ENCODE measurements at regions not wholly inside any gene's neighbourhood (a gene's known extent, or its start where the extent isn't known, plus 50 kb on each side); places are given as distances from the start of the nearest gene placed in this dataset.

DNA sequence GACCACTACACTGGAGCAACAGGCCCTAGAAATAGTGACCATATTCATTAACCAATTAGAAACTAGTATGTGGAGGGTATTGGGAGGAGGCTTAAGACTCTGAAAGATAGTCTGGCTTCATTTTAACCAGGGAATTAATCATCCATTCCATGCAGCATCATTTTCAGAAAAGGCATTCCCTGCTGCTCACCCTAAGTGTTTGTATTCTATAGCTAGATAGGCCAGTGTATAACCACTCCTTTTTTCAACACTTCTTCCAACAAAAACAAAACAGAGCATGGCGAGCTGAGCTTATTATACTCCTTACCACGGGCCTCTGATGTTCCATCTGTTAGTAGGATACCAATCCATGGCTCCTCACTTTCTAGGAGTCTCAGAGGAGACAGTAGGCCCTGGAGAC lies 112.0 kb upstream of the PKDCC start:
- no peak for FAIRE-seq
- no peak for DNase-seq (ENCODE audit: insufficient read length, low spot score)

DNA sequence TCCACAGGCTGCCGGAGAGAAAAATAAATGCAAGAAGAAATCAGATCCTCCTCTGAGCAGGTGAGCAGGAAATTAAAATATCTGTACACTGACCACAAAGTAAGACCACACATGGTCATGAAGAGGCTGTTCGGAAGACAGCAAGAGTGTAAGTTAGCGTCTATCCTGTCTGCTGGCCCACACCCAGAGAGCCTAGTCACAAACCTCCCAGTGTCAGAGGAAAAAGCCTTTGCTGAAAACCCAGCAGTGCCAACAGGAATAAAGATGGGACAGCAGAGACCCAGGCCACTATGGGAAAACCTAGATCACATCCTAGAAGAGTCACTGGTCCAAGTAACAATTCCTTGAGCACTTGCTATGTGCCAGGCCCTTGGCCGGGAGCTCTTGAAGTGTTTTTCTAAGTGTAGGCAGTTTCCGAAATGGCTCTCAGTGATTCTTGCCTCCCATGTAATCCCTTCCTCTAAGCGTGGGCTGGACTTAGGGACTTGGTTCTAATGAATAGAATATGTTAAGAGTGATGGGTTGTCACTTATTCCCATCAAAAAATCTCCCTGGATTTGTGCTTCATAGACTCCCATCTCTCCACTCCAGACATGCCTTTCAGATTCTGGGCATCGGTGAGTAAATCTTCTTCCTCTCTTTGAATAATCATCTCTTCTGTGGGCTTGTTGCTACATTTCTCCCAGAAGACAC lies 110.9 kb upstream of the PKDCC start:
- DNase-seq (ENCODE audit: insufficient read length, low spot score) (no peak), FAIRE-seq (no peak)

More for the DNA sequence above, 112.0 kb upstream of the PKDCC start:
- TF ChIP-seq, protein P1, sequence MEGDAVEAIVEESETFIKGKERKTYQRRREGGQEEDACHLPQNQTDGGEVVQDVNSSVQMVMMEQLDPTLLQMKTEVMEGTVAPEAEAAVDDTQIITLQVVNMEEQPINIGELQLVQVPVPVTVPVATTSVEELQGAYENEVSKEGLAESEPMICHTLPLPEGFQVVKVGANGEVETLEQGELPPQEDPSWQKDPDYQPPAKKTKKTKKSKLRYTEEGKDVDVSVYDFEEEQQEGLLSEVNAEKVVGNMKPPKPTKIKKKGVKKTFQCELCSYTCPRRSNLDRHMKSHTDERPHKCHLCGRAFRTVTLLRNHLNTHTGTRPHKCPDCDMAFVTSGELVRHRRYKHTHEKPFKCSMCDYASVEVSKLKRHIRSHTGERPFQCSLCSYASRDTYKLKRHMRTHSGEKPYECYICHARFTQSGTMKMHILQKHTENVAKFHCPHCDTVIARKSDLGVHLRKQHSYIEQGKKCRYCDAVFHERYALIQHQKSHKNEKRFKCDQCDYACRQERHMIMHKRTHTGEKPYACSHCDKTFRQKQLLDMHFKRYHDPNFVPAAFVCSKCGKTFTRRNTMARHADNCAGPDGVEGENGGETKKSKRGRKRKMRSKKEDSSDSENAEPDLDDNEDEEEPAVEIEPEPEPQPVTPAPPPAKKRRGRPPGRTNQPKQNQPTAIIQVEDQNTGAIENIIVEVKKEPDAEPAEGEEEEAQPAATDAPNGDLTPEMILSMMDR (IDR thresholded peaks at IDR 0.05; ENCODE audit: insufficient read depth, missing control alignments) = no peak

DNA sequence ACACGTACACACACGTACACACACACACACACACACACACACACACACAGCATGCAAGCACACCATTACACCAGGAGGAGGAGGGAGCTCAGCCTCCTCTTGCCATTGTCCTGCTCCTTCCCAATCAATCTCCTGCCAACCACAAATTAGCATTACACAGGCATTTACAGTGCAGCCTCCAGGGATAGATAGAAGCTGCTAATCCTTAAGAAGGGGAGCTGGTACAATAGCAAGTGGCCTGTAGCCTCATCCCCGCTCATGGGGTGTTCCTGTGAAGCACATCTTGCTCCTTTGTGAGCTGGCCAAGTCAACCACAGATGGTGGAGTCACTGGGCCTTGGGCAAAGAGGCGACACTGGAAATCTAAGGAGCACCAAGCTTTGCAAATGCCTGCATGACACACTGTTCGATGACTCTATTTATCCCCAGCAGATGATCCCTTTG lies 110.3 kb upstream of the PKDCC start:
- FAIRE-seq (no peak), DNase-seq (ENCODE audit: insufficient read length, low spot score) (no peak)
- TF ChIP-seq, protein P1 (IDR thresholded peaks at IDR 0.05; ENCODE audit: insufficient read depth, missing control alignments) = no peak

More for the DNA sequence above, 110.9 kb upstream of the PKDCC start:
- TF ChIP-seq, protein P1 (IDR thresholded peaks at IDR 0.05; ENCODE audit: insufficient read depth, missing control alignments) = no peak

DNA sequence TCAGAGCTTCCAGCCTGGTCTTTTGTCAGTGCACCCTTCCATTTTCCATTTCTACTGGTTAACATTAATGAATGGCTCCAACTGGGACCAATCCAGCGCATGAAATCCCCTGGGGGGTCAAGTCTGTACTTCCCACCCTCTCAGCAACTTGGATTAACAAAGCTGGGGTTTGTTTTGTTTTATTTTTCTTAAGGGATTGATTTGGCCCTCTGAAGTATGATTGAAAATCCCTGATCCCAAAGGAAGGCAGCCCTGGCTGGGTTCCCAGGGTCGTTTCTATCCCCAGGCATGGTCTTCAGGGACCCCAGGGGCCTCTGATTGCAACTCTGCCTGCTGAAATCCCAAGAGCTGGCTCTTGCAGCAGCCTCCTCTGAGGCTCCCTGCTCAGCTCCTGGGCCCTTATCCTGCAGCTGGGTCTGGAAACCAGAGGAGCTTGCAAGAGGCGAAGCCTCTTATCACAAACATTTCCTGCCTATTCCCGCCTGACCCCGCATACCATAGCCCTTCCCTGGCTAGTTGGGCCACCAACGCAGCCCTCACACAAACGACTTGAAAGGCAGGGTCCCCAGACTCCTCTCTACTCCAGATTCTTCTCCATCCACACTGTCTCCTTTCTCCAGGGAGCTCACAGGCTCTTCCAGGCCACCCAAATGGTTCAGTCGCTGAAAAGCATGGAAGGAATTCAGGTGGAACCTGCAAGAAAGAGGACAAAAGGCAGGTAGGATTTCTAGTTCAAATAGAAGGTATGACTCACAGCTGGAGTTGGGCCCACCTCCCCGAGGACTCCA lies 109.7 kb upstream of the PKDCC start:
- TF ChIP-seq, protein P1 (IDR thresholded peaks at IDR 0.05; ENCODE audit: insufficient read depth, missing control alignments) = no peak
- no peak for FAIRE-seq
- no peak for DNase-seq (ENCODE audit: insufficient read length, low spot score)

DNA sequence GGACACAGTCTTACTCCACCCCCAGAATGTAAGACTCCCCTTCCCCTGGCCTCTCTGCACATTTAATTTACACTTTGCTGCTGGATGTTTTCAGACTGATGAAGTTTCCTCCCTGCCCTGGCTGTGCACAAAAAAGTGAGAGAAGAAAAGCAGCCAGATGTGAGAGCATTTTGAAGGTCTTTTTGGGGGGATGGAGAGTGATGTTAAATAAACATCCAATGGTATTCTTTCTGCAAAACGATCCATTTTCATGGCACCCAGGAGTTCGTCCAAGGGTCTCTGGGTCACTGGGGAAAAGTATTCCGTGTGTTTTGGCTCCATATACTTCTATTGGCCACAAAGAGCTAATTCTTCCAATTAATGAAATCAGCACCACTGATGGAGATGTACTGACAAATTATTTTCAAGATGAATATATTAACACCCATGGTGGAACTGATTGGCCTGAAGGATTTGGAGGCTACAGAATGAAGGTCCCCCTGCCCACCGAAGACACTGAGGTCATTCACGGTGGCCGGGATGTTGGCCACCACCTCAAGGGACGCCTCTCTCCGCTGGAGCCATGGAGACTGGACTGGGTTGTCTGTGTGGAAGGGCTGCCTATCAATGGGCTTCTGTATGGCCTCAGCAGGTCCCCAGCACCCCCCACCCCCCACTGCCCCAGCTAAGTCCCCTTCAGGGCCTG lies 107.6 kb upstream of the PKDCC start:
- FAIRE-seq = no peak
- TF ChIP-seq, protein P1 (IDR thresholded peaks at IDR 0.05; ENCODE audit: insufficient read depth, missing control alignments) = no peak

DNA sequence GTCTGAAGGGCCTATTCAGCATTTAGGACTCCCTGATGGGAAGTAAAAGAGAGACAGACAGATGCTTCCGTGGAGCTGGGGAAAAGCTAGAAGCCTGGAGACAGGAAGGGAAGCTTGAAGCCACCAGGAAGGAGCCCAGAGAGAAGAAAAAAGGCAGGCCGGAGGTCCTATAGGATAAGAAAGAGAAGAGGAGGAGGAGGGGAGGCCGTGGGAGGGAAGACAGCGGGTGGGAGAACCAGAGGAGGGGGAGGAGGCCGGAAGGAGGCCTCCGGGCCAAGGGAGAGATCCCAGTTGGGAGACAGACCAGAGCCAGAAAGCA lies 107.1 kb upstream of the PKDCC start:
- DNase-seq (ENCODE audit: insufficient read length, low spot score) (no peak), FAIRE-seq (no peak)
- TF ChIP-seq, protein P1 (IDR thresholded peaks at IDR 0.05; ENCODE audit: insufficient read depth, missing control alignments) = no peak

More for the DNA sequence above, 107.6 kb upstream of the PKDCC start:
- no peak for DNase-seq (ENCODE audit: insufficient read length, low spot score)

All from D721Med (cell line).